ENCODE measurements at regions not wholly inside any gene's neighbourhood (a gene's known extent, or its start where the extent isn't known, plus 50 kb on each side); places are given as distances from the start of the nearest gene placed in this dataset.
A peak's percentile ranks its signal among the peaks of the same experiment; 100 is the strongest.
"Not testable (repeated sequence)": the region's sequence is repeated elsewhere in the genome, so short reads cannot be mapped to it uniquely, and the experiment has no call there.

DNA sequence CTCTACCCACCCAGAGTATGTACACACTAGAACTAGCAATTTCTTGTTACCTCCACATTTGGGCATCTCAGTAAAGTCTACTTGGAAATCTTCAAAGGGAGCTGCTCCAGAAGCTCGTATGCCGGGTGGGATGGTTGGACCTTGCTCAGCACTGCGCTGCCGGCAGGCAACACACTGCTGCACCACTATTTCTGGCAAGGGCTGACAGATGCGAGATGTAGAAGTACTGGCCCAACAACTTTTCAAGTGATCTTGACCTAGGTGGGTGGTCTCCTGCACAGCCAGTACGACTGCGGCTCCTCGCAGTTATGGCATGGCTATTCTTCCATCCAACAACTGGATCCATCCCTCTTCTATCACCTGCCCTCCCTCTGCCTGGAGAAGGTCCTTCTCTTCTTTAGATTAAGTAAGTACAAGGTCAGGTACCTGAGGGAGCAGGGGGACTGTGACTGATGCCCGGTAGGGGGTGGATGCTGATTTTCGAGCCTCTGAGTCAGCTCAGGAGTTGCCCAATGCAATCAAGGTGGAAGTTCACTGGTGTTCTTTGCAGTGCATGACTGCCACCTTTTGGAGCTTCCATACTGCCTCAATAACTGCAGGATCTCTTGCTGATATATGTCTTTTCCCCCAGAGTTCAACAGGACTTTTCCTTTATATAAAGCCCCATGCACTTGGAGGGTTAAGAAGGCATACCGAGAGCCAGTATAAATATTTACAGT is 100.4 kb upstream of the SLC1A4 start:
- no peaks in the 10 kb centered on the region for H3K4me1 ChIP-seq
- H3K9me3 ChIP-seq: no peaks in the 10 kb centered on the region
- TF ChIP-seq, protein P1, sequence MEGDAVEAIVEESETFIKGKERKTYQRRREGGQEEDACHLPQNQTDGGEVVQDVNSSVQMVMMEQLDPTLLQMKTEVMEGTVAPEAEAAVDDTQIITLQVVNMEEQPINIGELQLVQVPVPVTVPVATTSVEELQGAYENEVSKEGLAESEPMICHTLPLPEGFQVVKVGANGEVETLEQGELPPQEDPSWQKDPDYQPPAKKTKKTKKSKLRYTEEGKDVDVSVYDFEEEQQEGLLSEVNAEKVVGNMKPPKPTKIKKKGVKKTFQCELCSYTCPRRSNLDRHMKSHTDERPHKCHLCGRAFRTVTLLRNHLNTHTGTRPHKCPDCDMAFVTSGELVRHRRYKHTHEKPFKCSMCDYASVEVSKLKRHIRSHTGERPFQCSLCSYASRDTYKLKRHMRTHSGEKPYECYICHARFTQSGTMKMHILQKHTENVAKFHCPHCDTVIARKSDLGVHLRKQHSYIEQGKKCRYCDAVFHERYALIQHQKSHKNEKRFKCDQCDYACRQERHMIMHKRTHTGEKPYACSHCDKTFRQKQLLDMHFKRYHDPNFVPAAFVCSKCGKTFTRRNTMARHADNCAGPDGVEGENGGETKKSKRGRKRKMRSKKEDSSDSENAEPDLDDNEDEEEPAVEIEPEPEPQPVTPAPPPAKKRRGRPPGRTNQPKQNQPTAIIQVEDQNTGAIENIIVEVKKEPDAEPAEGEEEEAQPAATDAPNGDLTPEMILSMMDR (IDR thresholded peaks at IDR 0.05): peak in 1 of 3 experiments; percentile 15
- no peak for TF ChIP-seq POLR2A (IDR thresholded peaks at IDR 0.05)
- H3K4me3 ChIP-seq: no peak overlapping the region
- no peaks in the 10 kb centered on the region for H3K27me3 ChIP-seq
- no peak for DNase-seq (ENCODE audit: extremely low spot score in 2 of 2)
- no peak overlapping the region for H3K27ac ChIP-seq
- intact Hi-C loops (cut with DNase I): no loop called here
- H3K36me3 ChIP-seq: no peaks in the 10 kb centered on the region

DNA sequence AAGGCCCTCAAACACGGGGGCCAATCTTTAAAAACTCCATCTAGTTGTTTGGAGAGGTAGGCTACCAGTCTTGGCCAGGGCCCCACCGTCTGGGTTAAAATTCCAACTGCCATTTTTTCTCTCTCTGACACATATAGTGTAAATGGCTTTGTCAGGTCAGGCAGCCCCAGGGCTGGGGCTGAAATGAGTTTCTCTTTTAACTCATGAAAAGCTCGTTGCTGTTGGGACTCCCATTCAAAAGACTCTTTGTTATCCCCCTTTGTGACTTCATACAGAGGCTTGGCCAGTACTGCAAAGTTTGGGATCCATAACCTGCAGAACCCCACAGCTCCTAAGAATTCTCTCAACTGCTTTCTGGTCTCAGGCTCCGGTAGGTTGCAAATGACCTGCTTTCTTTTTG is 99.4 kb upstream of the SLC1A4 start:
- Histone ChIP-seq H3K27me3 (no peaks in the 10 kb centered on the region), H3K9me3 (no peaks in the 10 kb centered on the region), H3K36me3 (no peaks in the 10 kb centered on the region), H3K4me1 (no peaks in the 10 kb centered on the region), H3K27ac (no peak overlapping the region), H3K4me3 (no peak overlapping the region)
- no peak for DNase-seq (ENCODE audit: extremely low spot score in 2 of 2)
- TF ChIP-seq POLR2AphosphoS5 (IDR thresholded peaks at IDR 0.05; ENCODE audit: insufficient read depth in 1 of 2, low read depth in 1 of 2) (no peak), POLR2A (IDR thresholded peaks at IDR 0.05) (no peak)
- TF ChIP-seq, protein P1 (IDR thresholded peaks at IDR 0.05): no peak
- intact Hi-C loops (cut with DNase I): no loop called here

DNA sequence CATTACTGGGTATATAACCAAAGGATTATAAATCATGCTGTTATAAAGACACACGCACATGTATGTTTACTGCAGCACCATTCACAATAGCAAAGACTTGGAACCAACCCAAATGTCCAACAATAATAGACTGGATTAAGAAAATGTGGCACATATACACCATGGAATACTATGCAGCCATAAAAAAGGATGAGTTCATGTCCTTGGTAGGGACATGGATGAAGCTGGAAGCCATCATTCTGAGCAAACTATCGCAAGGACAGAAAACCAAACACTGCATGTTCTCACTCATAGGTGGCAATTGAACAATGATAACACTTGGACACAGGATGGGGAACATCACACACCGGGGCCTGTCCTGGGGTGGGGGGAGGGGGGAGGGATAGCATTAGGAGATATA is 92.6 kb upstream of the SLC1A4 start:
- H3K4me3 ChIP-seq; intact Hi-C loops (cut with DNase I); H3K9me3 ChIP-seq; H3K36me3 ChIP-seq; H3K27me3 ChIP-seq; H3K4me1 ChIP-seq; DNase-seq (ENCODE audit: extremely low spot score in 2 of 2); H3K27ac ChIP-seq: not testable (repeated sequence)

DNA sequence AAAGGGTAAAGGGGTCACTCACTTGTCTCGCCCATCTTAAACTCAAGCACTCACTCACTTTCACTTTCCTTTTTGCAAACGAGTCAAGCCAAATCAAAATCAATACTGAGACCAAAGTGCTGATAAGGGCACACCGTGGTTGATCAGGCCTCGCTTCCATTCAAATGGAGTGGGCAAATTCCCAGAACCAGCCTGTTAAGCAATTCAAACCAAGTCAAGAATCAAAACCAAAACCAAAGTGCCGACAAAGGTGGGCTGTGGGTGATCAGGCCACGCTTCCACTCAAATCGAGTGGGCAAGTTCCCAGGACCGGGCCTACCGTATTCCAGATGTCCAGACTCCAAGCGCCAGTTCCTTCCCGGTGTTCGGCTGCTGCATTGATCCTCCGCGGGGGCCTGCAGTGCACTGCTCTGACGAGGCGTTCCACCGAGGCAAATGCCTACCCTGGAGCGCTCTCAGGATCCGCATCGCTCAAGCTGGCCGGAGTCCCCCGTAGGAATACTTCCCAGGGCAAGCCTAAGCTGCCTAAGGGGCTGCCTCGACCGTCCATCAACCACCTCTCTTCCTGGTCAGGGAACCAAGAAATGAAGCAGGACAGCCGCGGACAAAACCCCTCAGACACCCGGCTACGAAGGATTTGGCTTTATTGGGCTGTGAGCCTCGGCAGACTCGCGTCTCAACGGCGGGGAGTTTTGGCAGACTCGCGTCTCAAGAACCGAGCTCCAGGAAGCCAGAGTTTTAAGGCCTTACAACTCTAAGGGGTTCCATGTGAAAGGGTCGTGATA is 89.9 kb upstream of the SLC1A4 start:
- no peaks in the 10 kb centered on the region for H3K36me3 ChIP-seq
- H3K9me3 ChIP-seq: no peaks in the 10 kb centered on the region
- intact Hi-C loops (cut with DNase I): no loop called here
- no peak overlapping the region for H3K27ac ChIP-seq
- H3K4me1 ChIP-seq: peaks cover 5% of the 10 kb centered on the region
- no peaks in the 10 kb centered on the region for H3K27me3 ChIP-seq
- DNase-seq (ENCODE audit: extremely low spot score in 2 of 2): no peak
- no peak overlapping the region for H3K4me3 ChIP-seq
- TF ChIP-seq POLR2A (IDR thresholded peaks at IDR 0.05) (no peak), POLR2AphosphoS5 (IDR thresholded peaks at IDR 0.05; ENCODE audit: insufficient read depth in 1 of 2, low read depth in 1 of 2) (no peak)
- TF ChIP-seq, protein P1 (IDR thresholded peaks at IDR 0.05): no peak

DNA sequence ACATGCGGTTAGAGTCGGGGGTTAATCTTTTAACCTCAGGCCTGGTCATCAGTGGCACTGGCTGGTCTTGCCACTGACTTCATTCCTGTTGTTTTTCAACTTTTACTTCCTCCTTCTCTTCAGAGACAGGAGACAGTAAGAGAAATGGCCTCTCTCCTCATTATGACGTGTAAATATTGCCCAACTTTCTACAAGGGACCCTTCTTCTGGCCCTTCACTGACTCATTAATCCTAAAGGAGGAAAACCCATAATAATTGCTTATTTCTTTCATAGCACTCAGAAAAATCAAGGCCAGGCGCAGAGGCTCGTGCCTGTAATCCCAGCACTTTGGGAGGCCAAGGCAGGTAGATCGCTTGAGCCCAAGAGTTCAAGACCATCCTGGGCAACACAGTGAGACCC is 89.3 kb upstream of the SLC1A4 start:
- H3K27ac ChIP-seq; DNase-seq (ENCODE audit: extremely low spot score in 2 of 2); H3K36me3 ChIP-seq; H3K27me3 ChIP-seq; H3K4me3 ChIP-seq; intact Hi-C loops (cut with DNase I); H3K9me3 ChIP-seq: not testable (repeated sequence)
- peaks cover 11% of the 10 kb centered on the region for H3K4me1 ChIP-seq
